CD4-positive, alpha-beta memory T cell (primary cell): ENCODE measurements at regions not wholly inside any gene's neighbourhood (a gene's known extent, or its start where the extent isn't known, plus 50 kb on each side); places are given as distances from the start of the nearest gene placed in this dataset.
A peak's percentile ranks its signal among the peaks of the same experiment; 100 is the strongest.

Experiments used
- CTCF ChIA-PET: fragments of 350-600 bp; sonication (Branson Sonifier 250); formaldehyde crosslinking; loops from one replicate; lab custom pipeline; 2021; ENCODE audit warnings: inconsistent platforms; ENCODE audit not compliant: partially characterized antibody; lab: Charles Lee
- POLR2A ChIA-PET: fragments of 350-600 bp; sonication (Branson Sonifier 250); formaldehyde crosslinking; loops from one replicate; lab custom pipeline; 2021; ENCODE audit not compliant: partially characterized antibody; lab: Charles Lee
- DNase-seq, 5 donors: peaks; one replicate each; pipeline versions ENCODE4 v3.0.0 to v3.0.0-alpha.2; 2020 to 2022; ENCODE audit warnings: mixed read lengths in 1 of 5
- H3K27ac ChIP-seq: one replicate; pipeline ENCODE4 v1.7.0; 2013; ENCODE audit warnings: low read depth, low read length
- H3K27me3 ChIP-seq: 2 replicates; pipeline ENCODE4 v1.7.0; 2013; ENCODE audit warnings: mild to moderate bottlenecking, low read length, moderate library complexity; ENCODE audit not compliant: insufficient read depth
- H3K36me3 ChIP-seq: 2 replicates; pipeline ENCODE4 v1.7.0; 2013; ENCODE audit warnings: mild to moderate bottlenecking, low read length, moderate library complexity; ENCODE audit not compliant: insufficient read depth
- H3K4me1 ChIP-seq: 2 replicates; pipeline ENCODE4 v1.7.0; 2013; ENCODE audit warnings: mild to moderate bottlenecking, low read length, moderate library complexity; ENCODE audit not compliant: insufficient read depth
- H3K4me3 ChIP-seq, 2 donors: one replicate each; pipeline ENCODE4 v1.7.0; 2013; ENCODE audit warnings: low read length in 2 of 2, mild to moderate bottlenecking in 1 of 2
- H3K9me3 ChIP-seq, 2 donors: one replicate each; pipeline ENCODE4 v1.7.0; 2013; ENCODE audit warnings: low read length in 2 of 2, control low read depth in 1 of 2; ENCODE audit not compliant: control insufficient read depth in 1 of 2
- H3K27ac Mint-ChIP-seq, 7 donors: one replicate each; pipeline ENCODE4 v1.8.0; 2020 to 2021; ENCODE audit warnings: mixed read lengths in 7 of 7, mild to moderate bottlenecking in 6 of 7, inconsistent platforms in 3 of 7, moderate library complexity in 3 of 7
- H3K27me3 Mint-ChIP-seq, 2 donors: one replicate each; pipeline ENCODE4 v1.8.0; 2020 to 2021; ENCODE audit warnings: mixed read lengths in 2 of 2
- H3K36me3 Mint-ChIP-seq, 2 donors: one replicate each; pipeline ENCODE4 v1.8.0; 2020 to 2021; ENCODE audit warnings: mixed read lengths in 2 of 2, inconsistent platforms in 1 of 2, mild to moderate bottlenecking in 1 of 2
- H3K4me1 Mint-ChIP-seq, 4 donors: one replicate each; pipeline ENCODE4 v1.8.0; 2020 to 2021; ENCODE audit warnings: mixed read lengths in 4 of 4, mild to moderate bottlenecking in 1 of 4
- H3K4me3 Mint-ChIP-seq, 8 donors: one replicate each; pipeline ENCODE4 v1.8.0; 2020 to 2021; ENCODE audit warnings: mixed read lengths in 8 of 8, mild to moderate bottlenecking in 7 of 8, moderate library complexity in 6 of 8, inconsistent platforms in 3 of 8
- H3K9me3 Mint-ChIP-seq, 8 donors: one replicate each; pipeline ENCODE4 v1.8.0; 2020 to 2021; ENCODE audit warnings: mixed read lengths in 8 of 8, mild to moderate bottlenecking in 5 of 8, inconsistent platforms in 3 of 8, moderate library complexity in 1 of 8
- intact Hi-C: fragments of 100-400 bp; cut with micrococcal nuclease; formaldehyde crosslinking; loops from one replicate; pipeline ENCODE4 v1.15.1; 2023

- DNase-seq = peak in 2 of 5 donors; percentile 24 to 65
- Histone ChIP-seq H3K27me3 (no peaks in the 10 kb centered on the region), H3K36me3 (no peaks in the 10 kb centered on the region), H3K4me1 (peaks cover 21% of the 10 kb centered on the region), H3K4me3 (peak overlapping the region; percentile 55 to 79), H3K27ac (peak overlapping the region; percentile 69), H3K9me3 (no peaks in the 10 kb centered on the region)
- Mint-ChIP-seq H3K4me1 (peaks cover 20 to 55% (median 36%) of the 10 kb centered on the region in 4 donors), H3K36me3 (peaks cover 0 to 17% of the 10 kb centered on the region in 2 donors), H3K27ac (peak overlapping the region; percentile 95 to 98 (median 97)), H3K9me3 (peaks cover 0 to 1% (median 0%) of the 10 kb centered on the region in 8 donors), H3K27me3 (peaks cover 0 to 1% of the 10 kb centered on the region in 2 donors), H3K4me3 (peak overlapping the region; percentile 93 to 97 (median 96))
- ChIA-PET CTCF (interaction anchor here (2.4 to 5.3 kb wide), 2 partner anchors 13 to 54 kb away, joined by 23 to 31 read pairs; no protein-coding TSS in a partner anchor), POLR2A (interaction anchor here (0.6 to 5.0 kb wide), 6 partner anchors 13 to 222 kb away, joined by 3 to 45 read pairs (median 10); partner anchors contain the start of gene GSE1)
- intact Hi-C loops = loop anchor here (1.0 to 10.0 kb wide), 4 partner anchors 15 to 531 kb away; partner anchors contain the start of gene KIAA0513
Observed at GRCh38 chr16:85555719-85556455, 57.2 kb upstream of the GSE1 start.

- peak in 4 of 5 donors; percentile 57 to 79 (median 64) for DNase-seq
- Histone ChIP-seq H3K4me1 (peaks cover 21% of the 10 kb centered on the region), H3K36me3 (no peaks in the 10 kb centered on the region), H3K9me3 (no peaks in the 10 kb centered on the region), H3K27me3 (no peaks in the 10 kb centered on the region), H3K27ac (peak overlapping the region; percentile 69), H3K4me3 (peak overlapping the region; percentile 55 to 79)
- Mint-ChIP-seq H3K4me1 (peaks cover 20 to 53% (median 36%) of the 10 kb centered on the region in 4 donors), H3K27ac (peak overlapping the region; percentile 87 to 98 (median 92)), H3K4me3 (peak overlapping the region; percentile 82 to 97 (median 87)), H3K27me3 (peaks cover 0 to 1% of the 10 kb centered on the region in 2 donors), H3K36me3 (peaks cover 0 to 17% of the 10 kb centered on the region in 2 donors), H3K9me3 (peaks cover 0 to 1% (median 0%) of the 10 kb centered on the region in 8 donors)
- intact Hi-C loops = loop anchor here (5.0 to 10.0 kb wide), 2 partner anchors 134 to 532 kb away; partner anchors contain the start of gene KIAA0513
- CTCF ChIA-PET = interaction anchor here (0.7 to 5.2 kb wide), 7 partner anchors 10 to 136 kb away, joined by 3 to 31 read pairs (median 18); no protein-coding TSS in a partner anchor
- POLR2A ChIA-PET = interaction anchor here (0.6 to 5.0 kb wide), 8 partner anchors 12 to 223 kb away, joined by 3 to 37 read pairs (median 4); partner anchors contain the start of gene GSE1
Observed at GRCh38 chr16:85556456-85557082, 56.6 kb upstream of the GSE1 start.

GRCh38 chr16:85557083-85557970 lies 55.8 kb upstream of the GSE1 start:
- ChIA-PET CTCF (interaction anchor here (0.7 to 5.2 kb wide), 8 partner anchors 9 to 136 kb away, joined by 3 to 31 read pairs (median 10); no protein-coding TSS in a partner anchor), POLR2A (interaction anchor here (1.0 to 5.0 kb wide), 8 partner anchors 12 to 109 kb away, joined by 4 to 37 read pairs (median 5); partner anchors contain the start of gene GSE1)
- Mint-ChIP-seq H3K27me3 (peaks cover 0 to 1% of the 10 kb centered on the region in 2 donors), H3K36me3 (peaks cover 0 to 17% of the 10 kb centered on the region in 2 donors), H3K9me3 (peaks cover 0 to 1% (median 0%) of the 10 kb centered on the region in 8 donors), H3K27ac (peak overlapping the region; percentile 87 to 94 (median 92)), H3K4me1 (peaks cover 20 to 54% (median 36%) of the 10 kb centered on the region in 4 donors), H3K4me3 (peak overlapping the region; percentile 82 to 97 (median 87))
- Histone ChIP-seq H3K27ac (peak overlapping the region; percentile 69), H3K9me3 (no peaks in the 10 kb centered on the region), H3K4me3 (peak overlapping the region; percentile 55 to 63), H3K4me1 (peaks cover 21% of the 10 kb centered on the region), H3K36me3 (no peaks in the 10 kb centered on the region), H3K27me3 (no peaks in the 10 kb centered on the region)
- DNase-seq = peak in 4 of 5 donors; percentile 52 to 61 (median 52)
- intact Hi-C loops = loop anchor here (5.0 to 10.0 kb wide), 2 partner anchors 135 to 533 kb away; partner anchors contain the start of gene KIAA0513

- H3K4me1 Mint-ChIP-seq = peaks cover 18 to 56% (median 36%) of the 10 kb centered on the region in 4 donors
- CTCF ChIA-PET = interaction anchor here (0.8 to 5.2 kb wide), 5 partner anchors 10 to 137 kb away, joined by 3 to 31 read pairs (median 29); no protein-coding TSS in a partner anchor
Observed at GRCh38 chr16:85557971-85558657, 55.0 kb upstream of the GSE1 start.

GRCh38 chr16:85560932-85561247 lies 52.2 kb upstream of the GSE1 start:
- H3K4me1 Mint-ChIP-seq = peaks cover 19 to 61% (median 37%) of the 10 kb centered on the region in 4 donors
- intact Hi-C loops = no loop called here
- peak overlapping the region in 1 of 8 donors; percentile 4 for H3K4me3 Mint-ChIP-seq
- no peaks in the 10 kb centered on the region for H3K9me3 ChIP-seq
- no peak overlapping the region for H3K27ac ChIP-seq
- H3K36me3 ChIP-seq = no peaks in the 10 kb centered on the region
- H3K9me3 Mint-ChIP-seq = peaks cover 0 to 1% (median 0%) of the 10 kb centered on the region in 8 donors
- POLR2A ChIA-PET = interaction anchor here (5.0 kb wide), 1 partner anchor 8 kb away, joined by 37 read pairs; no protein-coding TSS in a partner anchor
- H3K4me1 ChIP-seq = peaks cover 27% of the 10 kb centered on the region
- CTCF ChIA-PET = interaction anchor here (1.2 to 5.2 kb wide), 3 partner anchors 50 to 141 kb away, joined by 3 to 29 read pairs (median 5); no protein-coding TSS in a partner anchor
- H3K27ac Mint-ChIP-seq = peak overlapping the region in 1 of 7 donors; percentile 58
- H3K4me3 ChIP-seq = no peak overlapping the region
- H3K27me3 ChIP-seq = no peaks in the 10 kb centered on the region
- peaks cover 0 to 7% of the 10 kb centered on the region in 2 donors for H3K36me3 Mint-ChIP-seq
- H3K27me3 Mint-ChIP-seq = no peaks in the 10 kb centered on the region
- DNase-seq = no peak

More at GRCh38 chr16:85557971-85558657, 55.0 kb upstream of the GSE1 start:
- Histone ChIP-seq H3K4me3 (peak overlapping the region; percentile 55 to 63), H3K27ac (peak overlapping the region; percentile 69), H3K36me3 (no peaks in the 10 kb centered on the region), H3K9me3 (no peaks in the 10 kb centered on the region), H3K4me1 (peaks cover 27% of the 10 kb centered on the region), H3K27me3 (no peaks in the 10 kb centered on the region)
- no peak for DNase-seq
- POLR2A ChIA-PET = interaction anchor here (1.0 to 5.0 kb wide), 5 partner anchors 11 to 110 kb away, joined by 4 to 37 read pairs (median 5); no protein-coding TSS in a partner anchor
- H3K27me3 Mint-ChIP-seq = no peaks in the 10 kb centered on the region
- H3K27ac Mint-ChIP-seq = peak overlapping the region; percentile 87 to 94 (median 92)
- peak overlapping the region; percentile 82 to 97 (median 87) for H3K4me3 Mint-ChIP-seq
- H3K36me3 Mint-ChIP-seq = peaks cover 0 to 17% of the 10 kb centered on the region in 2 donors
- peaks cover 0 to 1% (median 0%) of the 10 kb centered on the region in 8 donors for H3K9me3 Mint-ChIP-seq
- intact Hi-C loops = loop anchor here (5.0 to 10.0 kb wide), 2 partner anchors 136 to 533 kb away; partner anchors contain the start of gene KIAA0513
